Breast epithelium (tissue), 3 donors: ENCODE measurements at regions not wholly inside any gene's neighbourhood (a gene's known extent, or its start where the extent isn't known, plus 50 kb on each side); places are given as distances from the start of the nearest gene placed in this dataset.

ENCODE experiments used
- POLR2AphosphoS5 ChIP-seq, 3 donors: sonication (generic); formaldehyde crosslinking; IDR thresholded peaks; one replicate each; pipeline ENCODE4 v1.6.1; 2017; ENCODE audit warnings: antibody characterized with exemption in 3 of 3
- TF ChIP-seq, protein P1 (sequence below), 3 donors: fragments of 450-650 bp; IDR thresholded peaks; one replicate each; pipeline ENCODE4 v1.5.1; 2016 to 2017; ENCODE audit warnings: antibody characterized with exemption in 3 of 3, mild to moderate bottlenecking in 3 of 3, moderate library complexity in 3 of 3

DNA sequence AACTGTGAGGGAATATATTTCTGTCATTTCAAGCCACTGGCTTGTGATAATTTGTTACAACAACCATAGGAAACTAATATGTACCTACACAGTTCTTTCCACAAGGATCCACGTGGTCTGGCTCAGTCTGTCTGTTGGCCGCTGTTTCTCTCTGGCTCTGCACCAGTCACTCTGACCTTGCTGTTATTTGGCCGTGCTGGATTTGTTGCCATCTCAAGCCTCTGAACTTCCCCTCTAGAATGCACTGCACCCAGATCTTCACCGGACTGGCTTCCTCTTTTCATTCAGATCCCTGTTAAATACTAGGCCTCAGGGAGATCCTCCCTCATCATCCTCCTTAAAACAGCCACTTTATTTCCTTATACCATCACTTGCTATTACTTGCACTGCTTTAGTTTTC, 446.8 kb downstream of the TFAP2B start:
- TF ChIP-seq, protein P1, sequence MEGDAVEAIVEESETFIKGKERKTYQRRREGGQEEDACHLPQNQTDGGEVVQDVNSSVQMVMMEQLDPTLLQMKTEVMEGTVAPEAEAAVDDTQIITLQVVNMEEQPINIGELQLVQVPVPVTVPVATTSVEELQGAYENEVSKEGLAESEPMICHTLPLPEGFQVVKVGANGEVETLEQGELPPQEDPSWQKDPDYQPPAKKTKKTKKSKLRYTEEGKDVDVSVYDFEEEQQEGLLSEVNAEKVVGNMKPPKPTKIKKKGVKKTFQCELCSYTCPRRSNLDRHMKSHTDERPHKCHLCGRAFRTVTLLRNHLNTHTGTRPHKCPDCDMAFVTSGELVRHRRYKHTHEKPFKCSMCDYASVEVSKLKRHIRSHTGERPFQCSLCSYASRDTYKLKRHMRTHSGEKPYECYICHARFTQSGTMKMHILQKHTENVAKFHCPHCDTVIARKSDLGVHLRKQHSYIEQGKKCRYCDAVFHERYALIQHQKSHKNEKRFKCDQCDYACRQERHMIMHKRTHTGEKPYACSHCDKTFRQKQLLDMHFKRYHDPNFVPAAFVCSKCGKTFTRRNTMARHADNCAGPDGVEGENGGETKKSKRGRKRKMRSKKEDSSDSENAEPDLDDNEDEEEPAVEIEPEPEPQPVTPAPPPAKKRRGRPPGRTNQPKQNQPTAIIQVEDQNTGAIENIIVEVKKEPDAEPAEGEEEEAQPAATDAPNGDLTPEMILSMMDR (IDR thresholded peaks at IDR 0.05) = no peak
- TF ChIP-seq POLR2AphosphoS5 (IDR thresholded peaks at IDR 0.05) = no peak
